OCI-LY3 (cell line): ENCODE measurements at regions not wholly inside any gene's neighbourhood (a gene's known extent, or its start where the extent isn't known, plus 50 kb on each side); places are given as distances from the start of the nearest gene placed in this dataset.

ENCODE experiments used
- CTCF ChIP-seq: fragments of 200-600, 300-600 bp; sonication (generic); IDR thresholded peaks from 2 replicates; pipeline ENCODE4 v1.5.1; 2014; ENCODE audit warnings: antibody characterized with exemption, low read length, low read depth
- EZH2phosphoT487 ChIP-seq: fragments of 200-600 bp; shearing (Covaris generic); IDR thresholded peaks from 2 replicates; pipeline ENCODE4 v1.6.1; 2018; ENCODE audit warnings: antibody characterized with exemption, mixed run types, low read depth

DNA sequence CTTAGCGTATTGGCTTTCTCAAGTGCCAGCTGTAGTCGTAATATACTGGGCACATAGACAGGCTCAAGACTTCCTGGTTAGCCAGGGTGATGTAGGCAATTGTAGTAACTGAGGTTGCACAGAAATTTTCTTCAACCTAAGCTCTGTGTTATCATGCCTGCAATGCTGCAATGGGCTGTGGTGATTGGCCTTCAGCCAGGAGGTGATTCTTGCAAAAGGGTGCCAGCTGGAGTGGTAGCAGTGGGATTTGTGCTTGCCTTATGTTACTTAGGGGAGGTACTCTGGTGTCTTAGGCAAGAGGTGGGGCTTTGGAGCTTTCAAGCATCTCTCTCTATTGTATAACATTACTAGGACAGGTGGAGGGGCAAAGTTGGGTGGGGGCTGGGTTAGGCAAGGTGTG is 495.1 kb downstream of the CDH11 start:
- no peak for TF ChIP-seq CTCF
- no peak for TF ChIP-seq EZH2phosphoT487
